GM19372 (cell line): ENCODE measurements at regions not wholly inside any gene's neighbourhood (a gene's known extent, or its start where the extent isn't known, plus 50 kb on each side); places are given as distances from the start of the nearest gene placed in this dataset.
"Not testable (repeated sequence)": the region's sequence is repeated elsewhere in the genome, so short reads cannot be mapped to it uniquely, and the experiment has no call there.

Source experiments
- ATAC-seq: cut with Tn5 transposase; IDR thresholded peaks from one replicate; pipeline ENCODE4 v1.9.1; 2021; ENCODE audit warnings: mild to moderate bottlenecking, low read depth, moderate library complexity; ENCODE audit not compliant: unreplicated experiment

- no peak for ATAC-seq
Observed at GRCh38 chr2:121136323-121136722, 148.7 kb downstream of the TFCP2L1 start.

- ATAC-seq = no peak
Observed at GRCh38 chr2:121137571-121137970, 147.4 kb downstream of the TFCP2L1 start.

- no peak for ATAC-seq
Observed at GRCh38 chr2:121140734-121141133, 144.3 kb downstream of the TFCP2L1 start.

- no peak for ATAC-seq
Observed at GRCh38 chr2:121142452-121142851, 142.6 kb downstream of the TFCP2L1 start.

- ATAC-seq = no peak
Observed at GRCh38 chr2:121144111-121144510, 140.9 kb downstream of the TFCP2L1 start.

GRCh38 chr2:121146630-121147029, 138.4 kb downstream of the TFCP2L1 start:
- ATAC-seq = no peak

GRCh38 chr2:121147766-121148165, 137.2 kb downstream of the TFCP2L1 start:
- ATAC-seq = no peak

GRCh38 chr2:121148481-121148880, 136.5 kb downstream of the TFCP2L1 start:
- no peak for ATAC-seq

- ATAC-seq = no peak
Observed at GRCh38 chr2:121149384-121149783, 135.6 kb downstream of the TFCP2L1 start.

- ATAC-seq = no peak
Observed at GRCh38 chr2:121150126-121150525, 134.9 kb downstream of the TFCP2L1 start.

GRCh38 chr2:121150713-121151112, 134.3 kb downstream of the TFCP2L1 start:
- ATAC-seq = no peak

GRCh38 chr2:121151311-121152109, 133.5 kb downstream of the TFCP2L1 start:
- no peak for ATAC-seq

GRCh38 chr2:121152861-121153260, 132.1 kb downstream of the TFCP2L1 start:
- no peak for ATAC-seq

- no peak for ATAC-seq
Observed at GRCh38 chr2:121153516-121153915, 131.5 kb downstream of the TFCP2L1 start.

- no peak for ATAC-seq
Observed at GRCh38 chr2:121155502-121156056, 129.4 kb downstream of the TFCP2L1 start.

- not testable (repeated sequence) for ATAC-seq
Observed at GRCh38 chr2:121157481-121157880, 127.5 kb downstream of the TFCP2L1 start.

- no peak for ATAC-seq
Observed at GRCh38 chr2:121159291-121160071, 125.5 kb downstream of the TFCP2L1 start.

- ATAC-seq = no peak
Observed at GRCh38 chr2:121160366-121160765, 124.6 kb downstream of the TFCP2L1 start.

GRCh38 chr2:121161272-121161671, 123.7 kb downstream of the TFCP2L1 start:
- no peak for ATAC-seq

GRCh38 chr2:121162893-121163292, 122.1 kb downstream of the TFCP2L1 start:
- ATAC-seq = no peak

- ATAC-seq = no peak
Observed at GRCh38 chr2:121164042-121164441, 121.0 kb downstream of the TFCP2L1 start.
